HG03060 (cell line): ENCODE measurements at regions not wholly inside any gene's neighbourhood (a gene's known extent, or its start where the extent isn't known, plus 50 kb on each side); places are given as distances from the start of the nearest gene placed in this dataset.

Experiments
- ATAC-seq: cut with Tn5 transposase; IDR thresholded peaks from one replicate; pipeline ENCODE4 v1.9.1; 2021; ENCODE audit warnings: low read depth, moderate number of reproducible peaks; ENCODE audit not compliant: unreplicated experiment

- ATAC-seq: no peak
Observed at GRCh38 chr3:59551834-59552233, 502.0 kb upstream of the CFAP20DC start.

DNA sequence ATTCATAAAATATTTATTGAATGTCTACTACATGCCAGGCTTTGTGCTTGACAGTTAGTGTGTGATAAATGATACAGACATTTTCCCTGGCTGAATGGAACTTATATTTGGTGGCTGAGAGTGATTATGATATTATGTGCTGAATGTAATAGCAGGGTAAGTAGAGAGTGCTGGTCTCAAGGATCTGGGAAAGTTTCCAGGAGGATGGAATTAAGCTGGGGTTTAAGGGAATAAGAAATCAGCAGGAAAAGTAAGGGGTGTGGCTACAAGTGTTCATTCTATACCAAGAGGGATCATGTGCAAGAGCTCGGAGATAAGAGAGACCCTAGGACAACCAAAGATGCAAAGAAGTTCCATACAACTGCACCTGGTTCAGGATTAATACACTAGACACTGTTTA lies 500.1 kb upstream of the CFAP20DC start:
- no peak for ATAC-seq

DNA sequence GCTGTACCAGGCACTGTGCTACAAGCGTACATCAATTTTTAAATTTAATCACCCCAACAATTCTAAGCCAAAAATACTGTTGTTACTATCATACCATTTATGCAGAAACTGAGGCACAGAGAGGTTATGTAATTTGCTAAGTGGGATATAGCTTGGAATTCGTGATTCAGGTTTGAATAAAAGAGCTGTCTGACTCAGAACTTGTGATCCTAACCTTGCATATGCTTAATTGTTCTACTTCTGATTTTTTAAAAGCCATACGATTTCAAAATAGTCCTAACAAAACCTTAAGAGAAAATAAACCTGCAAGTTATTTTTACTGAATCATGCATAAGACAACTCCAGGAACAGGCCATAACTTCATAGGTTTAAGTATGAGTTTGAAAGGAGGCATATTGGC lies 498.0 kb upstream of the CFAP20DC start:
- no peak for ATAC-seq

- no peak for ATAC-seq
Observed at GRCh38 chr3:59546522-59546921, 496.7 kb upstream of the CFAP20DC start.

GRCh38 chr3:59545374-59545773 lies 495.5 kb upstream of the CFAP20DC start:
- no peak for ATAC-seq

DNA sequence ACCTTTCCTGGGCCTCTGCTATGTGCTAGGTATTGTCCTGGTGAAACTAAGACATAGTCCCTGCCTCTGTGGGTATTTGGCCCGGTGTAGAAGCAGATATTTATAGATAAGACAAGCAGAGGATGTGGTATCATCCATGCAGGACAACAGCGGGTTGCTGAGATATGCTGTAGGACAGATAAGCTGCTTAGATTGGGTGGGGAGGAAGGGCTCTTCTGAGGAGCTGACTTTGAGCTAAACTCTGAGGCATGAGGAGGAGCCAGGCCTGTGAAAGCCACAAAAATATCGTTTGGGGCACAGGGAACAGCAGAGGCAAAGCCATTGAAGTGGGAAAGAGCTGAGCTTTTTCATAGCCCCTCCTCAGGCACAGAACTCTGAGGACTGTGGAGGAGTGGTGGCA lies 492.5 kb upstream of the CFAP20DC start:
- ATAC-seq: no peak

GRCh38 chr3:59540696-59541095 lies 490.9 kb upstream of the CFAP20DC start:
- no peak for ATAC-seq

- ATAC-seq: no peak
Observed at GRCh38 chr3:59540241-59540640, 490.4 kb upstream of the CFAP20DC start.

- ATAC-seq: no peak
Observed at GRCh38 chr3:59538753-59539432, 489.1 kb upstream of the CFAP20DC start.

DNA sequence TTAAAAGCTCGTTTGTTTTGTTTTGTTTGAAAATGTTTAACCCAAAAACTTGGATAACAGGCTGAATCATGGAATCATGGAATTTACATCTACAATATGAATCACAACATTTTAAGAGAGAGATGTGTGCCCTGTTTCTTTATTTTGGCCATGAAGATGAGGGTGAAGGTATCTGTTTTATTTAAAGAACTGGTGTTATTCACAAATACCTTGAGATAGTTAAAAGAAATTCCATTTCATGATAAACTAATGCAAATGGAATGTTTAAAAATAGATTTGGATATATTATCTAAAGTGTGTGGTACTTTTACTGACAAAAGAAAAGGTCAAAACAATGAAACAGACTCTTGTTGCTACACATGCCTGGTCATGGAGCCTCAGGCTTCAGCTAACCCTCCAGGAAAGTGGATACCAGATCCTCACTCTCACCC lies 486.0 kb upstream of the CFAP20DC start:
- no peak for ATAC-seq

DNA sequence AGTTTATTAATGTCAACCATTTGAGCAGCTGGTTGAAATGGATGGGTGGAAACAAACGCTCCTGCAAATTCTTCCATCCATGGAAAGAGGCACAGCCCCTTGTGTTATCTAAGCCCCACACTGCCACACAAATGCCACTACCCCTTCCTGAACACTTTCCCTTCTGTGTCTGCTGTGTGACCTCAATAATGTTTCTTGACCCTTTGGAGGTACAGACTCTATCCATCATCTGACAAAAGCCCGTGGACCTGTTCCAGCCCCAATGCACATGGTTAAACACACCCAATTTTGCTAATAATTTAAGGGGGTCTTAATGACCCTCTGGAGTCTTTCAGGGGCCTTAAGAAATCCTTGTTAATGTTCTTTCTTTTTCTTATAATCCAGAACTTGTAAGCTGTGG lies 482.2 kb upstream of the CFAP20DC start:
- no peak for ATAC-seq

GRCh38 chr3:59531066-59531745 lies 481.4 kb upstream of the CFAP20DC start:
- no peak for ATAC-seq

DNA sequence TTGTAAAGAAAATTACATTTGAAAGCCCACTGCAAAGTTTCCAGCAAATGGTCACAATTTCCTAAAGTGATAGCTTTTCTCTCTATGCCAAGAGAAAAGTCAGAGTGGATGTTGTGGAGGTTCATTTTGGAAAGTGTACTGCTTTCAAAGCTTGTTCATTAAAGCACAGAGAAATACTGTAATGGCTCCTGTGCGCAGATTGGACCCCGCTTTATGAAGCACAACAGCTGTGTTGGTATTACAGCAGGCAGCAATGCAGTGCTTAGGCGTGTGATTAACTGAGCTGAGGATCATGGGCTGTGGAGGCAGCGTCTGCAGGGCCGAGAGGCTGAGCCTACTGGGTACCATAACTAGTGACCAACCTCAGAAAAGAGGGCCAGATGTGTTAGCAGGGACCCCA lies 478.4 kb upstream of the CFAP20DC start:
- ATAC-seq: no peak

- no peak for ATAC-seq
Observed at GRCh38 chr3:59527493-59527892, 477.7 kb upstream of the CFAP20DC start.

- no peak for ATAC-seq
Observed at GRCh38 chr3:59526999-59527398, 477.2 kb upstream of the CFAP20DC start.

DNA sequence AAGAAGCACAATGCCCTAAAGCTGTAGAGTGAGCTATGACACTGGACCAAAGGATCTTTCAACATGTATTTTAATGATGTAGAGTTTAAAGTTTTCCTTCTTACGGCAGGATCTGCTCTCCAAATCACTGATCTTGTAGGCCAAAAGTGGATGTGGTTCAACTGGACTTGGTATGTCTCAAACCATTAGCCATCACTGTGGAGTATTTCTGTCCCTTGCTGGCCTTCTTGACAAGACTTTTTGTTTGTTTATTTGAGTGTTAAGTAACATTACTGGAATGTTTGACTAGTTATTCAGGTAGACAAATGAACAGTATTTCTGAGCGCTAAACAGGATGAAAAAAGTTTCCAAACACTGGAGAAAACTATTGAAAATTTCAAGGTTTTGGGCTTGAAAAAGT lies 472.7 kb upstream of the CFAP20DC start:
- no peak for ATAC-seq

GRCh38 chr3:59519094-59519493 lies 469.3 kb upstream of the CFAP20DC start:
- no peak for ATAC-seq

- ATAC-seq: no peak
Observed at GRCh38 chr3:59518283-59519055, 468.6 kb upstream of the CFAP20DC start.

- no peak for ATAC-seq
Observed at GRCh38 chr3:59517388-59517787, 467.6 kb upstream of the CFAP20DC start.

GRCh38 chr3:59515966-59516365 lies 466.1 kb upstream of the CFAP20DC start:
- no peak for ATAC-seq

DNA sequence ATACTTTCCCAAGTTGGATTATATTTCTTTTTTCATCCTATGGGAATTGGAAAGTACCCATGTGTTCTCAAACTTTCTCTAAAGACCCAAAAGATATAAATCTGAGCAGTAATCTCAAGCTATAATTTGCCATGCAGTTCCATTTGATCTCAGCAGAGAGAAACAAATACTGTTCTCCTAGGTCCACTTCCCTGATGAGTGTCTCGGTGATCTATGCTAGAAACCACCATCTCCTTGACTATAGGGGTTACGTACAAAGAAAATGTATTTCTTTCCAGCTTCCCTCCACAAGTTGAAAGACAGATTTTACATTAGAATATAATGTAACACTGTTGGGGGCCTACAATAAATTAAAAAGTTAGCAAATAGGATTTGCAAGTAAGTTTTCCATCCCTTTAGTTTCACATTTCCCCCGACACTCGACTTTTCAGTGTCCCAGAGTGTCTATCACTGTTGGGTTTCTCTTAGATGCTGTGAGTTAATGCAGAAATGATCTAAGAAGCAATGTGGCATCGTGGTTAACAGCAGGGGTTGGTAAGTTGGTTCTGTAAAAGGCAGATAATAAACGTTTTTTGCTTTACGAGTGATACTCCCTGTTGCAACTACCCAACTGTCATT lies 465.1 kb upstream of the CFAP20DC start:
- ATAC-seq: no peak
